BLaER1 (cell line): ENCODE measurements at regions not wholly inside any gene's neighbourhood (a gene's known extent, or its start where the extent isn't known, plus 50 kb on each side); places are given as distances from the start of the nearest gene placed in this dataset.

Source experiments
- H3K27ac ChIP-seq: shearing (Covaris generic); formaldehyde crosslinking; 2 replicates; pipeline ENCODE4 v1.8.1; 2022
- H3K27me3 ChIP-seq: shearing (Covaris generic); formaldehyde crosslinking; 2 replicates; pipeline ENCODE4 v1.8.1; 2022
- H3K36me3 ChIP-seq: shearing (Covaris generic); formaldehyde crosslinking; 2 replicates; pipeline ENCODE4 v1.8.1; 2022
- H3K4me1 ChIP-seq: shearing (Covaris generic); formaldehyde crosslinking; 2 replicates; pipeline ENCODE4 v1.8.1; 2022
- H3K4me2 ChIP-seq: shearing (Covaris generic); formaldehyde crosslinking; 2 replicates; pipeline ENCODE4 v1.8.1; 2022
- H3K4me3 ChIP-seq: shearing (Covaris generic); formaldehyde crosslinking; 2 replicates; pipeline ENCODE4 v1.8.1; 2022
- H3K9ac ChIP-seq: shearing (Covaris generic); formaldehyde crosslinking; 2 replicates; pipeline ENCODE4 v1.8.1; 2022
- H3K9me3 ChIP-seq: shearing (Covaris generic); formaldehyde crosslinking; 2 replicates; pipeline ENCODE4 v1.8.1; 2022
- H4K20me1 ChIP-seq: shearing (Covaris generic); formaldehyde crosslinking; 2 replicates; pipeline ENCODE4 v1.8.1; 2022
- Cebpa-rat ChIP-seq: shearing (Covaris generic); IDR thresholded peaks from 2 replicates; pipeline ENCODE4 v1.8.1; 2022

DNA sequence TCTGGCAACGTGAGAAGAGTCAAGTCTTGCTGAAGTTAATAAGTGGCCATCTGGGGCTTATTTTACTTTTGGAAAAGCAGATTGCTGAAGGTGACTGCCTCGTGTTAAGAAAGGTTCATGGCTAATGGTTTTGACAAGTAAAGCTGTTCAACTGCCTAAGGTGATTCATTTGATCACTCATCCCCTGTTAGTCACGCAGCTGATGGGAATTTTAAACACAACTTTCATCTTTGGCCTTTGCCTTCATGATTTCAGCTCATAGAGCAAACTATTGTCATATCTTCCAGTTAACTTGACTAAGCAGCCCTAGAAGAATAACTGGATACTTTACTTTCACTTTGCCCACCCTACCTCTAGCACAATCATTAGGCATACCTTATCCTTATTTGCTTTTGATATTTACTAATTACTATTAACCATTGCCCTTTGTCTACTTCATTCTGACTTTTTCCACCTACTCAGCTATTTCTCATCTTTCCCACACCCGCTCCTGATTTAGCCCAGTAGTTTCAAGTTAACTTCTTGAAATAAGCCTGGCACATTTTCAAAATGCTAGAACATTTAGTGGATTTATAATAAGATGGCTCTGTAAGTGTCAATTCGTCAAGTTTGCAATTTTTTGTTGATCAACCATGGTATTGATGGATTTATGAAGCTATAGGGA lies 170.6 kb upstream of the S100G start:
- H3K4me3 ChIP-seq, result no peak overlapping the region
- H4K20me1 ChIP-seq, result no peaks in the 10 kb centered on the region
- TF ChIP-seq Cebpa-rat, result no peak
- peaks cover 66% of the 10 kb centered on the region for H3K27me3 ChIP-seq
- no peak overlapping the region for H3K4me2 ChIP-seq
- no peak overlapping the region for H3K27ac ChIP-seq
- no peaks in the 10 kb centered on the region for H3K4me1 ChIP-seq
- H3K9me3 ChIP-seq, result no peaks in the 10 kb centered on the region
- H3K9ac ChIP-seq, result no peak overlapping the region
- H3K36me3 ChIP-seq, result no peaks in the 10 kb centered on the region

DNA sequence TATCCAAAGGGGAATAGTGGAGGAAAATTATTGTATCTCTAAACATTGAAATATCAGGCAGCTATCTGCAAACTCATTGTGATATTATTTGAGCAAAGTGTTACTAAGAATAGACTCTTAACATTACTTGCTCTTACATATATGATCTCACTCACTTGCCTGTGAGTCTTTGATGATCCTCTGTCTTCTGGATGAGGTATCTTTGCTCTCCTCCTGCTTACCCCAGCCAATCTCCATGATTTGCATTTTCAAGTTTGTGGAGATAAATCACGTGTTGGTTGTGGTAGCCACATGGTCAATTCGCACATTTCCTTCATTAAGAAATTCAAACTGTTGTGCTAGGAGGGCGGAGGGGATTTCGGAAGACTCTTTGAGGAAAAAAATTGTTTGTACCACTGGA lies 169.9 kb upstream of the S100G start:
- Histone ChIP-seq H3K4me3 (no peak overlapping the region), H3K4me2 (no peak overlapping the region), H3K27me3 (peaks cover 61% of the 10 kb centered on the region), H3K27ac (no peak overlapping the region), H3K36me3 (no peaks in the 10 kb centered on the region), H3K9me3 (no peaks in the 10 kb centered on the region), H3K4me1 (no peaks in the 10 kb centered on the region), H3K9ac (no peak overlapping the region), H4K20me1 (no peaks in the 10 kb centered on the region)
- TF ChIP-seq Cebpa-rat, result no peak

DNA sequence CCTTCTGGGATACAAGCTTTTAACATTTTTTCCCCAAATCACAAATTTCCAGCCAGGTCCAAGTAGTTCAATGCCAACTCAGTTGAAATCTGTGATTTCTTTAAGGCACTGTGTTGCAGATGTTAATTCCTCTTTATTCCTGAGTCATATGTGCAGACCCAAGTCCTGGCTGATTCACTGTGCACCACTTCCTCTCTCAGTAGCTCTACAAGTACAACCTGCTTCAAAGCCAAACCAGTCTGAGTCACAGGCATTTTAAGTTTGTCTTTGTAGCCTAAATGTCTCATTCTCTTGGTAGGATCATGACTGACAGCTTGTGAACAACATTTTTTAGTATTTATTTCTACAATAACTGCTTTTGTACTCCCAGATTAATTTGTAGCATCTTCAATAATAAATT lies 165.6 kb upstream of the S100G start:
- H3K27me3 ChIP-seq, result peaks cover 62% of the 10 kb centered on the region
- H3K9ac ChIP-seq, result no peak overlapping the region
- H3K36me3 ChIP-seq, result no peaks in the 10 kb centered on the region
- H3K9me3 ChIP-seq, result no peaks in the 10 kb centered on the region
- H3K4me3 ChIP-seq, result no peak overlapping the region
- H3K4me1 ChIP-seq, result no peaks in the 10 kb centered on the region
- no peak overlapping the region for H3K27ac ChIP-seq
- H3K4me2 ChIP-seq, result no peak overlapping the region
- TF ChIP-seq Cebpa-rat, result no peak
- H4K20me1 ChIP-seq, result no peaks in the 10 kb centered on the region

DNA sequence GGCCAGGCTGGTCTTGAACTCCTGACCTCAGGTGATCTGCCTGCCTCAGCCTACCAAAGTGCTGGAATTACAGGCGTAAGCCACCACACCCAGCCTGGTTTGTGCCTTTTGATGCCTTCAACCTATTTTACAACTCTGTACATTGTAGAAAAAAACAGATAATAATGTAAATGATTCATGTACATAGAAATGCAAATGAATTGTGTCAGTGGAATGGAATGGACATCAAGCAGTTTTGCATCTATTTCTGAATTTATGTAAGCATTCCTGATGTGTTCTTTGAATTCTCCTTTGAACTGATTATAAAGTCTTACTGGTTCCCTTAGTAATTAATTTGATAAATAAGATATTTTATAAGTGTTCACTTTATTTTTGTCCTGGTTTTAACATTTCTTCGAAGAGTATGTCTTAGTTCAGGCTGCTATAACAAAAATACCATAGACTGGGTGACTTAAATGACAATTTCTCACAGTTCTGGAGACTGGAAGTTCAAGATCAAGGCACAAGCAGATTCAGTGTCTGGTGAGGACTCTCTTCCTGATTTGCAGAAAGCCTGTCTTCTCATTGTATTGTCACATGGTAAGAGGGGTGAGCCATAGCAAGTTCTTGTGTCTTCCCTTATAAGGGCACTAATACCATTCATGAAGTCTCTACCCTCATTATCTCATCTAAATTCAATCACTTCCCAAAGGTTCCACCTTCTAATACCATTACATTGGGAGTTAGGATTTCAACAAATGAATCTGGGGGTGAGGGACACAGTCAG lies 162.2 kb upstream of the S100G start:
- peaks cover 64% of the 10 kb centered on the region for H3K27me3 ChIP-seq
- H3K9me3 ChIP-seq, result no peaks in the 10 kb centered on the region
- H3K4me3 ChIP-seq, result no peak overlapping the region
- H3K9ac ChIP-seq, result no peak overlapping the region
- H3K4me1 ChIP-seq, result no peaks in the 10 kb centered on the region
- H3K4me2 ChIP-seq, result no peak overlapping the region
- no peaks in the 10 kb centered on the region for H4K20me1 ChIP-seq
- no peak for TF ChIP-seq Cebpa-rat
- H3K27ac ChIP-seq, result no peak overlapping the region
- no peaks in the 10 kb centered on the region for H3K36me3 ChIP-seq

DNA sequence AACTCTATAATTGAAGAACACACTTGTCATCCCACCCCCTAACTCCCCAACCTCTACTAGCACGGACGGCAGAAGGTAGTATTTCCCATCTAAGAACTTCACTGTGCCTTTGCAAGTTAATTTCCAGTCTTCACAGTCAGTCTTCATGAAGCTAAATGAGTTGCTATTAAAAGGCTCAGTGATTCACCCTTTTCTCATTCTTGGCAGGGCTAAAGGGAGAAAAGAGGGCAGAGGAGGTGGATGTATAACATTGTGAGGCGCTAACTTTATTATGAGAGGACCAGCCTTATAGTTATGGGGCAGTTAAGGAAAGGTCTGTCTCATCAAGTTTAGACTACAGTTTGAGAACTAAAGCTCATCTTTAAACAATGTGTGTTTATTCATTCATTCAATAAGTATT lies 161.0 kb upstream of the S100G start:
- Histone ChIP-seq H4K20me1 (no peaks in the 10 kb centered on the region), H3K4me3 (no peak overlapping the region), H3K36me3 (no peaks in the 10 kb centered on the region)

DNA sequence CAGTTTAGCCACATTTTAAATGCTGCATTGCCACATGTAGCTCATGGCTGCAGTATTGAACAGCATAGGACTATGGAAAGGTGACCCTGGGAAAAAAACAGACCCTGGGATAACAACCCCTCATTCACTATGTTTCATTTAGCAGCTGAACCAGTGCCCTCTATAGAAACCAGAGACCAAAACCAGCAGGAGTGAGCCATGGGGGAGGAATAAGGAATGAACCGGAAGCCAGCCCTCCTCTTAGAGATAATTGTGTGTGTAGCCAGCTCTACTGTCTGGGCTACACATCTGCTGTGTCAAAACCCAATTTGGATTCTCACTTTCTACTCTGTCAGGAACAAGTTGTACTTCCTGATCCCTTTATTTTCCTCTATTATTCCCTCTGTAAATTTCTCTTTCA lies 158.5 kb upstream of the S100G start:
- no peaks in the 10 kb centered on the region for H3K9me3 ChIP-seq
- no peaks in the 10 kb centered on the region for H3K4me1 ChIP-seq
- TF ChIP-seq Cebpa-rat, result no peak
- H3K9ac ChIP-seq, result no peak overlapping the region
- H3K4me2 ChIP-seq, result no peak overlapping the region
- H3K36me3 ChIP-seq, result no peaks in the 10 kb centered on the region
- no peaks in the 10 kb centered on the region for H4K20me1 ChIP-seq
- H3K27ac ChIP-seq, result no peak overlapping the region
- H3K4me3 ChIP-seq, result no peak overlapping the region
- H3K27me3 ChIP-seq, result peaks cover 83% of the 10 kb centered on the region

More for the DNA sequence above, 161.0 kb upstream of the S100G start:
- Histone ChIP-seq H3K4me1 (no peaks in the 10 kb centered on the region), H3K4me2 (no peak overlapping the region), H3K9me3 (no peaks in the 10 kb centered on the region), H3K27ac (no peak overlapping the region), H3K9ac (no peak overlapping the region), H3K27me3 (peaks cover 66% of the 10 kb centered on the region)
- TF ChIP-seq Cebpa-rat, result no peak

DNA sequence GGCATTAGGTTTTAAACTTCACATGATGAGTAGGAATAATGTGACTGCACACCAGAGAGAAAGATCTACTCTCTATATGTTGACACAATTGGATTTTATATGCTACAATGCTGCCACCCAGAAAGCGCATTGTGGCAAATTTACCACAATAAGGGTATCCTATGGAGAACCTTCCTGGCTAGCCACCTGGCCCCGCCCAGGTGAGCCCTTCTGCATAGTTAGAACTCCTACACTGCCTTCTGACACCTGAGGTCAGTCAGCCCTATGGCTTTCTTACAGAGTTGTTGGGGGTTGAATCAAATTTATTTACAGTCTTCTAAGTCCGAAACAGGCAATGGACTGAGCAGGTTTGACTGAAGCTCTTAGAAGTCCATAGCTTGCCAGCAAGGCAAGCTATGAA lies 153.8 kb upstream of the S100G start:
- no peaks in the 10 kb centered on the region for H3K9me3 ChIP-seq
- H3K36me3 ChIP-seq, result no peaks in the 10 kb centered on the region
- no peaks in the 10 kb centered on the region for H4K20me1 ChIP-seq
- H3K4me2 ChIP-seq, result no peak overlapping the region
- peaks cover 48% of the 10 kb centered on the region for H3K27me3 ChIP-seq
- no peak overlapping the region for H3K9ac ChIP-seq
- no peak overlapping the region for H3K4me3 ChIP-seq
- H3K27ac ChIP-seq, result no peak overlapping the region
- no peaks in the 10 kb centered on the region for H3K4me1 ChIP-seq
- TF ChIP-seq Cebpa-rat, result no peak

DNA sequence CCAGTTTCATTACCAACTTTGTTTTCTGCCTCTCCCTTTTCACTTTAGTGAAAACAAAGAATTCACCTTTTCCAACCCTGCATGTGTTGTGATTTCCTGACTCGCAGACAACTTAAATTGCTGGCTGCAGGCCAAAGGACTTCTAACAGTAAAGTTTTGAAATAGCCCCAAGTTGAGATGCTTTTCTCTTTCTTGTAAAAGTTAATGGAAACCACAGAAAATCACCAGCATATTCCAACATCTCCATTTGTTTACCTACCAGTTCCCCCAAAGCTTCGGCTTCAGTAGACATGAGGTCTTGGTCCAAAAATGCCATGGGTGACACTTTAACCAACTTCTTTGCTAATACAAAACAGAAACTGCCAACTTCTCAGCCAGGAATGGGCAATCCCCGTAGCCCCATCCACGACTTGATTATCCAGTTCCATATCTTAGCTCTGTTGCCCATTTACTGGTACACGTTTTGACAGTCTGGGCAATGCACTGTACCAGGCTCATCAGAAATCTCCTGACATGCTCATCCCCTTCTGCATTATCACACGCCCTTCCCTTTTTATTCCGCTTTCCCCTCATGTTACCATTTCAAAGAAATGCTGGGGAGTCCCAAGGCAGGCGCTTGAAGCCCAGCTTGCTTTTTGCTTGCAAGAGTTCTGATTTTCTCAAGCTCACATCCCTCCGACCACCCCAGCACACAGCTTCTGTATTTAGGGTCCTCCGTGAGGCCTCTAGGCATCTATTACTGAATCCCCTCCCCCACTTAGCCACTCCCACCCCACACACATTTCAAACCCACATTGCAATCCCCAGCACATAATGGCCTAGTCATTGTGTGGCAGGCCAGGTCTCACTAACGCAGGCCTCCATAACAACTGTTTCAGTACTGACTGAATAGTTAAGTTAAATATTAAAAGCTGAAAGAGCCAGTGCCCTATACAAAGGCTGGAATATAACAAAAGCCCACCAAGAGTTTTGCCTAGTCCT lies 137.9 kb upstream of the S100G start:
- Histone ChIP-seq H3K4me2 (no peak overlapping the region), H3K9ac (no peak overlapping the region), H3K4me1 (no peaks in the 10 kb centered on the region), H4K20me1 (no peaks in the 10 kb centered on the region), H3K4me3 (no peak overlapping the region), H3K27ac (no peak overlapping the region), H3K9me3 (no peaks in the 10 kb centered on the region), H3K27me3 (peaks cover 83% of the 10 kb centered on the region), H3K36me3 (no peaks in the 10 kb centered on the region)
- TF ChIP-seq Cebpa-rat, result no peak

DNA sequence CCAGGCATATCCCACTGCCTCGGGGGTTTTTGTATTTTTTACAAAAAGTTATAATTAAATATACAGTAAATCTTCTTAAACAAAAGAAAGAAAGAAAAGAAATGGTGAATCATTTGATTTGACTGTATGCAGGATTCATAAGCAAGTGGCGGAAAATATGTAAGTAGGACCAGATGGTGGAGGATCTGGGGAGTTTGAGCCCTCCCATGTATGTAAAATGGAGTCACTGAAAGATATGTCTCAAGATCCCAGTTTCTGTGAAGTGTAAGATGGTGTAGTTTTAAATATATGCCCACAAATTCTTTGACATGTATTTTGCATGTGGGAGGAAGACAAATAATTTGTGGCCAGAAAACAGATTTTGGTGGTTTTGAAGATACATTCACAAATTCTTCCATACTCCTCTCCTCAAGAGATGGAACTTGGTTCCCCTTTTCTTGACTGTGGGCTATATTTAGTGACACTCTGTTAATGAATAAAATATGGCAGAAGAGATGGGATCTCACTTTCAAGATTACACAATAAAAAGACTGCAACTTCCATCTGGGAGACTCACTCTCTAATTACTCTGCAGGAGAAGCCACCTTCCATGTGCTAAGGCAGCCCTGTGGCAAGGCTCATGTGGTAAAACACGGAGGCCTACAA lies 133.6 kb upstream of the S100G start:
- Histone ChIP-seq H3K9ac (no peak overlapping the region), H3K4me3 (no peak overlapping the region), H4K20me1 (no peaks in the 10 kb centered on the region), H3K27ac (no peak overlapping the region), H3K4me1 (no peaks in the 10 kb centered on the region), H3K27me3 (peaks cover 87% of the 10 kb centered on the region), H3K9me3 (no peaks in the 10 kb centered on the region), H3K4me2 (no peak overlapping the region), H3K36me3 (no peaks in the 10 kb centered on the region)
- TF ChIP-seq Cebpa-rat, result no peak
